GM23338 (cell line): ENCODE measurements at regions not wholly inside any gene's neighbourhood (a gene's known extent, or its start where the extent isn't known, plus 50 kb on each side); places are given as distances from the start of the nearest gene placed in this dataset.

Experiments used
- CREB1 ChIP-seq: fragments of 250-450 bp; sonication (Bioruptor Pico); IDR thresholded peaks from 2 replicates; pipeline ENCODE4 v1.5.0; 2020; ENCODE audit warnings: low read depth, mild to moderate bottlenecking, moderate library complexity
- EZH2 ChIP-seq: fragments of 200-600 bp; sonication (generic); IDR thresholded peaks from one replicate; pipeline ENCODE4 v1.8.0; 2017; ENCODE audit warnings: antibody characterized with exemption, mild to moderate bottlenecking, low read depth; ENCODE audit not compliant: unreplicated experiment
- EZH2phosphoT487 ChIP-seq: fragments of 200-600 bp; sonication (generic); IDR thresholded peaks from one replicate; pipeline ENCODE4 v1.8.1; 2018; ENCODE audit warnings: antibody characterized with exemption; ENCODE audit not compliant: unreplicated experiment
- JUNB ChIP-seq: IDR thresholded peaks from one replicate; pipeline ENCODE4 v1.6.1; 2016; ENCODE audit warnings: antibody characterized with exemption; ENCODE audit not compliant: unreplicated experiment
- NANOG ChIP-seq: IDR thresholded peaks from 2 replicates; pipeline ENCODE4 v1.6.1; 2016; ENCODE audit warnings: antibody characterized with exemption, borderline replicate concordance
- POLR2AphosphoS5 ChIP-seq: IDR thresholded peaks from 2 replicates; pipeline ENCODE4 v1.6.1; 2016; ENCODE audit warnings: antibody characterized with exemption, low read depth
- STAT1 ChIP-seq: IDR thresholded peaks from one replicate; pipeline ENCODE4 v1.6.1; 2016; ENCODE audit warnings: antibody characterized with exemption; ENCODE audit not compliant: unreplicated experiment
- ZNF114 ChIP-seq: fragments of 250-450 bp; sonication (Bioruptor Pico); IDR thresholded peaks from 2 replicates; pipeline ENCODE4 v1.5.0; 2020; ENCODE audit warnings: mild to moderate bottlenecking, moderate library complexity
- ZNF331 ChIP-seq: fragments of 250-450 bp; sonication (Bioruptor Pico); IDR thresholded peaks from 2 replicates; pipeline ENCODE4 v1.5.0; 2020; ENCODE audit warnings: low read depth, mild to moderate bottlenecking, moderate library complexity
- TF ChIP-seq, protein P1 (sequence below), 2 experiments: fragments of 200-600 bp in 1 of 2; sonication (generic) in 1 of 2; conservative IDR thresholded peaks; 2 replicates each; pipeline versions ENCODE4 v1.5.1 to v1.6.1; 2016 to 2017; ENCODE audit warnings: antibody characterized with exemption in 2 of 2, low read depth in 2 of 2, mild to moderate bottlenecking in 2 of 2, moderate library complexity in 1 of 2
- TF ChIP-seq, protein P2 (sequence below): IDR thresholded peaks from one replicate; pipeline ENCODE4 v1.6.1; 2018; ENCODE audit warnings: antibody characterized with exemption; ENCODE audit not compliant: unreplicated experiment
- TF ChIP-seq, protein P3 (sequence below): fragments of 250-450 bp; sonication (Bioruptor Pico); IDR thresholded peaks from 2 replicates; pipeline ENCODE4 v1.5.0; 2020; ENCODE audit warnings: mild to moderate bottlenecking, moderate library complexity
- TF ChIP-seq, protein P4 (sequence below): IDR thresholded peaks from 2 replicates; pipeline ENCODE4 v1.6.1; 2016; ENCODE audit warnings: antibody characterized with exemption

DNA sequence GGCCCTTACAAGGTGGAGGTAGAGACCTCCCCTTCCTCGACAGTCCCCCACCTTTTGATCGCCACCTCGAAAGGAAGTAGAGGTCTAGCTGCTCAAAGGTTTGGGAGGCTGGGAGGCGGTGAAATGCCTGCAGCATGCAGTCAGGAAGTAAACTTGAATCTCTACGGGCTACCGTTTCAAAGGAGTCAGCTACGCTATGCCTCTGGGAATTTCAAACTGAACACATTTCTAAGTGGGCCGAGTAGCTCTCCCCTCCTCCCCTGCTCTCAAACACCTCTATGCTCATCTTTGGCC, 68.0 kb downstream of the CXCL12 start:
- TF ChIP-seq CREB1: no peak
- TF ChIP-seq, protein P1, sequence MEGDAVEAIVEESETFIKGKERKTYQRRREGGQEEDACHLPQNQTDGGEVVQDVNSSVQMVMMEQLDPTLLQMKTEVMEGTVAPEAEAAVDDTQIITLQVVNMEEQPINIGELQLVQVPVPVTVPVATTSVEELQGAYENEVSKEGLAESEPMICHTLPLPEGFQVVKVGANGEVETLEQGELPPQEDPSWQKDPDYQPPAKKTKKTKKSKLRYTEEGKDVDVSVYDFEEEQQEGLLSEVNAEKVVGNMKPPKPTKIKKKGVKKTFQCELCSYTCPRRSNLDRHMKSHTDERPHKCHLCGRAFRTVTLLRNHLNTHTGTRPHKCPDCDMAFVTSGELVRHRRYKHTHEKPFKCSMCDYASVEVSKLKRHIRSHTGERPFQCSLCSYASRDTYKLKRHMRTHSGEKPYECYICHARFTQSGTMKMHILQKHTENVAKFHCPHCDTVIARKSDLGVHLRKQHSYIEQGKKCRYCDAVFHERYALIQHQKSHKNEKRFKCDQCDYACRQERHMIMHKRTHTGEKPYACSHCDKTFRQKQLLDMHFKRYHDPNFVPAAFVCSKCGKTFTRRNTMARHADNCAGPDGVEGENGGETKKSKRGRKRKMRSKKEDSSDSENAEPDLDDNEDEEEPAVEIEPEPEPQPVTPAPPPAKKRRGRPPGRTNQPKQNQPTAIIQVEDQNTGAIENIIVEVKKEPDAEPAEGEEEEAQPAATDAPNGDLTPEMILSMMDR (conservative IDR thresholded peaks at IDR 0.05; ENCODE audit: low read depth in 2 of 2): no peak
- TF ChIP-seq POLR2AphosphoS5: no peak
- no peak for TF ChIP-seq EZH2
- TF ChIP-seq, protein P2, sequence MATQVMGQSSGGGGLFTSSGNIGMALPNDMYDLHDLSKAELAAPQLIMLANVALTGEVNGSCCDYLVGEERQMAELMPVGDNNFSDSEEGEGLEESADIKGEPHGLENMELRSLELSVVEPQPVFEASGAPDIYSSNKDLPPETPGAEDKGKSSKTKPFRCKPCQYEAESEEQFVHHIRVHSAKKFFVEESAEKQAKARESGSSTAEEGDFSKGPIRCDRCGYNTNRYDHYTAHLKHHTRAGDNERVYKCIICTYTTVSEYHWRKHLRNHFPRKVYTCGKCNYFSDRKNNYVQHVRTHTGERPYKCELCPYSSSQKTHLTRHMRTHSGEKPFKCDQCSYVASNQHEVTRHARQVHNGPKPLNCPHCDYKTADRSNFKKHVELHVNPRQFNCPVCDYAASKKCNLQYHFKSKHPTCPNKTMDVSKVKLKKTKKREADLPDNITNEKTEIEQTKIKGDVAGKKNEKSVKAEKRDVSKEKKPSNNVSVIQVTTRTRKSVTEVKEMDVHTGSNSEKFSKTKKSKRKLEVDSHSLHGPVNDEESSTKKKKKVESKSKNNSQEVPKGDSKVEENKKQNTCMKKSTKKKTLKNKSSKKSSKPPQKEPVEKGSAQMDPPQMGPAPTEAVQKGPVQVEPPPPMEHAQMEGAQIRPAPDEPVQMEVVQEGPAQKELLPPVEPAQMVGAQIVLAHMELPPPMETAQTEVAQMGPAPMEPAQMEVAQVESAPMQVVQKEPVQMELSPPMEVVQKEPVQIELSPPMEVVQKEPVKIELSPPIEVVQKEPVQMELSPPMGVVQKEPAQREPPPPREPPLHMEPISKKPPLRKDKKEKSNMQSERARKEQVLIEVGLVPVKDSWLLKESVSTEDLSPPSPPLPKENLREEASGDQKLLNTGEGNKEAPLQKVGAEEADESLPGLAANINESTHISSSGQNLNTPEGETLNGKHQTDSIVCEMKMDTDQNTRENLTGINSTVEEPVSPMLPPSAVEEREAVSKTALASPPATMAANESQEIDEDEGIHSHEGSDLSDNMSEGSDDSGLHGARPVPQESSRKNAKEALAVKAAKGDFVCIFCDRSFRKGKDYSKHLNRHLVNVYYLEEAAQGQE: no peak
- TF ChIP-seq EZH2phosphoT487: no peak
- TF ChIP-seq ZNF114 (CRISPR knock-in tag): no peak
- no peak for TF ChIP-seq JUNB
- TF ChIP-seq, protein P3, sequence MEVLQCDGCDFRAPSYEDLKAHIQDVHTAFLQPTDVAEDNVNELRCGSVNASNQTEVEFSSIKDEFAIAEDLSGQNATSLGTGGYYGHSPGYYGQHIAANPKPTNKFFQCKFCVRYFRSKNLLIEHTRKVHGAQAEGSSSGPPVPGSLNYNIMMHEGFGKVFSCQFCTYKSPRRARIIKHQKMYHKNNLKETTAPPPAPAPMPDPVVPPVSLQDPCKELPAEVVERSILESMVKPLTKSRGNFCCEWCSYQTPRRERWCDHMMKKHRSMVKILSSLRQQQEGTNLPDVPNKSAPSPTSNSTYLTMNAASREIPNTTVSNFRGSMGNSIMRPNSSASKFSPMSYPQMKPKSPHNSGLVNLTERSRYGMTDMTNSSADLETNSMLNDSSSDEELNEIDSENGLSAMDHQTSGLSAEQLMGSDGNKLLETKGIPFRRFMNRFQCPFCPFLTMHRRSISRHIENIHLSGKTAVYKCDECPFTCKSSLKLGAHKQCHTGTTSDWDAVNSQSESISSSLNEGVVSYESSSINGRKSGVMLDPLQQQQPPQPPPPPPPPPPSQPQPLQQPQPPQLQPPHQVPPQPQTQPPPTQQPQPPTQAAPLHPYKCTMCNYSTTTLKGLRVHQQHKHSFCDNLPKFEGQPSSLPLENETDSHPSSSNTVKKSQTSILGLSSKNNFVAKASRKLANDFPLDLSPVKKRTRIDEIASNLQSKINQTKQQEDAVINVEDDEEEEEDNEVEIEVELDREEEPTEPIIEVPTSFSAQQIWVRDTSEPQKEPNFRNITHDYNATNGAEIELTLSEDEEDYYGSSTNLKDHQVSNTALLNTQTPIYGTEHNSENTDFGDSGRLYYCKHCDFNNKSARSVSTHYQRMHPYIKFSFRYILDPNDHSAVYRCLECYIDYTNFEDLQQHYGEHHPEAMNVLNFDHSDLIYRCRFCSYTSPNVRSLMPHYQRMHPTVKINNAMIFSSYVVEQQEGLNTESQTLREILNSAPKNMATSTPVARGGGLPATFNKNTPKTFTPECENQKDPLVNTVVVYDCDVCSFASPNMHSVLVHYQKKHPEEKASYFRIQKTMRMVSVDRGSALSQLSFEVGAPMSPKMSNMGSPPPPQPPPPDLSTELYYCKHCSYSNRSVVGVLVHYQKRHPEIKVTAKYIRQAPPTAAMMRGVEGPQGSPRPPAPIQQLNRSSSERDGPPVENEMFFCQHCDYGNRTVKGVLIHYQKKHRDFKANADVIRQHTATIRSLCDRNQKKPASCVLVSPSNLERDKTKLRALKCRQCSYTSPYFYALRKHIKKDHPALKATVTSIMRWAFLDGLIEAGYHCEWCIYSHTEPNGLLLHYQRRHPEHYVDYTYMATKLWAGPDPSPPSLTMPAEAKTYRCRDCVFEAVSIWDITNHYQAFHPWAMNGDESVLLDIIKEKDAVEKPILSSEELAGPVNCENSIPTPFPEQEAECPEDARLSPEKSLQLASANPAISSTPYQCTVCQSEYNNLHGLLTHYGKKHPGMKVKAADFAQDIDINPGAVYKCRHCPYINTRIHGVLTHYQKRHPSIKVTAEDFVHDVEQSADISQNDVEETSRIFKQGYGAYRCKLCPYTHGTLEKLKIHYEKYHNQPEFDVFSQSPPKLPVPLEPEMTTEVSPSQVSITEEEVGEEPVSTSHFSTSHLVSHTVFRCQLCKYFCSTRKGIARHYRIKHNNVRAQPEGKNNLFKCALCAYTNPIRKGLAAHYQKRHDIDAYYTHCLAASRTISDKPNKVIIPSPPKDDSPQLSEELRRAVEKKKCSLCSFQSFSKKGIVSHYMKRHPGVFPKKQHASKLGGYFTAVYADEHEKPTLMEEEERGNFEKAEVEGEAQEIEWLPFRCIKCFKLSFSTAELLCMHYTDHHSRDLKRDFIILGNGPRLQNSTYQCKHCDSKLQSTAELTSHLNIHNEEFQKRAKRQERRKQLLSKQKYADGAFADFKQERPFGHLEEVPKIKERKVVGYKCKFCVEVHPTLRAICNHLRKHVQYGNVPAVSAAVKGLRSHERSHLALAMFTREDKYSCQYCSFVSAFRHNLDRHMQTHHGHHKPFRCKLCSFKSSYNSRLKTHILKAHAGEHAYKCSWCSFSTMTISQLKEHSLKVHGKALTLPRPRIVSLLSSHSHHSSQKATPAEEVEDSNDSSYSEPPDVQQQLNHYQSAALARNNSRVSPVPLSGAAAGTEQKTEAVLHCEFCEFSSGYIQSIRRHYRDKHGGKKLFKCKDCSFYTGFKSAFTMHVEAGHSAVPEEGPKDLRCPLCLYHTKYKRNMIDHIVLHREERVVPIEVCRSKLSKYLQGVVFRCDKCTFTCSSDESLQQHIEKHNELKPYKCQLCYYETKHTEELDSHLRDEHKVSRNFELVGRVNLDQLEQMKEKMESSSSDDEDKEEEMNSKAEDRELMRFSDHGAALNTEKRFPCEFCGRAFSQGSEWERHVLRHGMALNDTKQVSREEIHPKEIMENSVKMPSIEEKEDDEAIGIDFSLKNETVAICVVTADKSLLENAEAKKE (CRISPR knock-in tag): no peak
- no peak for TF ChIP-seq NANOG
- no peak for TF ChIP-seq STAT1
- no peak for TF ChIP-seq ZNF331 (CRISPR knock-in tag)
- TF ChIP-seq, protein P4, sequence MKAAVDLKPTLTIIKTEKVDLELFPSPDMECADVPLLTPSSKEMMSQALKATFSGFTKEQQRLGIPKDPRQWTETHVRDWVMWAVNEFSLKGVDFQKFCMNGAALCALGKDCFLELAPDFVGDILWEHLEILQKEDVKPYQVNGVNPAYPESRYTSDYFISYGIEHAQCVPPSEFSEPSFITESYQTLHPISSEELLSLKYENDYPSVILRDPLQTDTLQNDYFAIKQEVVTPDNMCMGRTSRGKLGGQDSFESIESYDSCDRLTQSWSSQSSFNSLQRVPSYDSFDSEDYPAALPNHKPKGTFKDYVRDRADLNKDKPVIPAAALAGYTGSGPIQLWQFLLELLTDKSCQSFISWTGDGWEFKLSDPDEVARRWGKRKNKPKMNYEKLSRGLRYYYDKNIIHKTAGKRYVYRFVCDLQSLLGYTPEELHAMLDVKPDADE: no peak
